Tongue (tissue), 1 donor: ENCODE measurements at regions not wholly inside any gene's neighbourhood (a gene's known extent, or its start where the extent isn't known, plus 50 kb on each side); places are given as distances from the start of the nearest gene placed in this dataset.
A peak's percentile ranks its signal among the peaks of the same experiment; 100 is the strongest.
"Not testable (repeated sequence)": the region's sequence is repeated elsewhere in the genome, so short reads cannot be mapped to it uniquely, and the experiment has no call there.

Source experiments
- DNase-seq: peaks from one replicate; pipeline ENCODE4 v3.0.0-alpha.2; 2015

DNA sequence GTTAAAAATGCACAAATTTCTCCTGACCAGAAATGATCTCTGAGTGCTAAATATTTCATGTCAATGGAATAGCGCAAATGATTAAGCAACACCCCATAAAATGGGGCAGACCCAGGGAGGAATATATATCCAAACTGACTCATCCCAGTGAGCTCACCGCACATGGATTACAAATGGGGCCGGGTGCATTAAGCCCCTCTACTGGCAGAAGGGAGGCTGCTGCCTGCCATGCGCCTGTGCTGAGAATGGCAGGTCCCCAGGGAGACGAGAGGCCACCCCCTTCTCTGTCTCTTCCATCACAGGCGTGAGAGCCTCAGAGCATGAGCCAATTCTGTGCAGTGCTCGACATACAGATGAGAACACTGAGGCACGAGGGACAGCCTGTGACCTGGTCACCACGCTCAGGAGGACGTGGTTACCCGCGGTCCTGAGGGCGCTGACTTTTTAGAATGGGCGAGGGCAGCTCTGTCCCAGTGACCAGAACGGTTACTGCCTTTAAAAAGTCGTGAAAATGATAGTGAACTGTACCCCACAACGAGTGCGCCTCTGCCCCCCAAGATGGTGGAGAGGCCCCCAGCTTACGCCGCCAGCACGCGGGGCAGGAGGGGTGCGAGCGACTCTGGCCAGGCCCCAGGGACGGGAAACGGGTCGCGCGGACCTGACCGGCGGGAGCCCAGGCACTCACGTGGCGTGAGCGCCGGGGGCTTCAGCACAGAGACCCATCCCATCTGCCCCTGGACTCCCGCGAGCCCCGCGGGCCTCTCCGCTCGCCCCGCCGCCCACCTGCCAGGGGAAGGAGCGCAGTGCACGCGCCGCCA, 130.2 kb upstream of the ALDH3B2 start:
- DNase-seq: peak; percentile 16

DNA sequence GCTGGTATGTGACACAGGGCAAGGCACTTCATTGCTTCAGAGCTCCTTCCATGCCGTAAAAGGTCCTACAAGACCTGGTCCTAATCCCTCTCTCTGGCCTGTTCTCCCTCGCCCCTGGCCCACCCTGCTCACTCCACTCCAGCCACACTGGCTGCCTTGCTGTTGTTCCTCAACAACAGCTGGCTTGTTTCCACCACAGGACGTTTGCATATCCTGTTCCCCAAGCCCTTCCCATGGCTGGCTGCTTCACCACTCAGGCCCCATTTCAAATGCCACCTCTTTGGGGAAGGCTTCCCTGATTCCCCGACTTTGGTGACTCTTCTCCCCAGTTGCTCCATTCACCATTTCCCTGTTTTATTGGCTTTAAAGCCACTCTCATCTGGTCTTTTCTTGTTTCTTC, 129.1 kb upstream of the ALDH3B2 start:
- not testable (repeated sequence) for DNase-seq

DNA sequence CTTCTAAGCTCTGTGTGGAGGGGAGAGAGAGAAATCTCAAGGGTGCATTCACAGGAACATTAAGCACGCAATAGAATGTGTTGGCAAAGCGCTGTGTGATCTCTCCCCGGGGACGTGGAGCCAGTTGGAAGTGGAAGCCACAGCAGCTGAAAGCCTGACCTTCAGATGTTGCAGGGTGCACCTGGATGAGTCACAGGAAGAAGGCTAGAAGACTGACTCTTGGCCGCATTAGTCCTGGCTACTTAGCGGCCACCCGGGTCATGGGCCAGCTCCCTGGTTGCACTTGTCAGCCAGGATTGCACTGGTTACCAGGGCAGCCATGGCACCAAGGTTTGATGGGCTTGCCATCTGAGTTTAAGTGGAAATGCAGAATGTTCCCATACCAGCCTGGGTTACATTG, 128.6 kb upstream of the ALDH3B2 start:
- DNase-seq: not testable (repeated sequence)

DNA sequence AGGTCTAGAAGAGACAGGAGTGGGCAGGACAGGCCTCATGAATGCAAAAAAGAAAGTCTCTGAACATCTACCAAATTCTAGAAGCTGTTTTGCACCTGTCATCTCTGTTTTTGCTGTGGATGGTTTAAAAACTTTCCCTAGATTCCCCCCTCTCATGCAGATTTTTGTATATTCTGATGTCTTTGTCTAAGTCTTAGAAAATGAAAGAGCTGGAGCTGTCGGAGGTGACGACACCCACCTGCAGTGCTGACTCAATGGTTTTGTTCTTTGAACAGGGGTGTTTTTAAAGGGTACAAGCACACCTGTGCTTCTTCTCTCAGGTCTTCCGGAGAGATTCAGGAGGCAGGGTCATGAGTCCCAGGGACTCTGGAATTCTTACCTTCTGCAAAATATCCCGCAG, 128.2 kb upstream of the ALDH3B2 start:
- DNase-seq: not testable (repeated sequence)

- DNase-seq: not testable (repeated sequence)
Observed at GRCh38 chr11:67801397-67801796, 127.0 kb upstream of the ALDH3B2 start.

DNA sequence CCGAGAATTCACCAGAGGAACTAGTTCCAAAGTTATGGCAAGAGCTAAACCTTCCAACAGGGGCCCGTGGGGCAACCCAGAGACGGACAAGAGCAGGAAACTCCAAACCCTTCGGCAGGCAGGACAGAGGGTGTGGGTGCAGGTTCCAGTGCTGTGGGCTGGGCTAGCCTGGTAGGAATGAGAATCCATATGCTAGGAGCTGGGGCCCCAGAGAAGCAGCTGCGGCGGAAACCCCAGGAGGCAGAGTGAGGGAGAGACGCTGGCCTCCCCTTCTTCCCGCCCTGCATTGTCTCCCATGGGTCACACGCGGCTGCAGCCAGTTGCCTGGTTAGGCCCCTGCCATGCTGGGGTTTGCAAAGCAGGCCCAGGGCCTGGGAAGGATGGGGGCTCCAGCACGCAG, 126.2 kb upstream of the ALDH3B2 start:
- not testable (repeated sequence) for DNase-seq

GRCh38 chr11:67799808-67800207, 125.4 kb upstream of the ALDH3B2 start:
- DNase-seq: not testable (repeated sequence)

- not testable (repeated sequence) for DNase-seq
Observed at GRCh38 chr11:67797726-67798521, 123.5 kb upstream of the ALDH3B2 start.

- DNase-seq: no peak
Observed at GRCh38 chr11:67795746-67796145, 121.3 kb upstream of the ALDH3B2 start.

DNA sequence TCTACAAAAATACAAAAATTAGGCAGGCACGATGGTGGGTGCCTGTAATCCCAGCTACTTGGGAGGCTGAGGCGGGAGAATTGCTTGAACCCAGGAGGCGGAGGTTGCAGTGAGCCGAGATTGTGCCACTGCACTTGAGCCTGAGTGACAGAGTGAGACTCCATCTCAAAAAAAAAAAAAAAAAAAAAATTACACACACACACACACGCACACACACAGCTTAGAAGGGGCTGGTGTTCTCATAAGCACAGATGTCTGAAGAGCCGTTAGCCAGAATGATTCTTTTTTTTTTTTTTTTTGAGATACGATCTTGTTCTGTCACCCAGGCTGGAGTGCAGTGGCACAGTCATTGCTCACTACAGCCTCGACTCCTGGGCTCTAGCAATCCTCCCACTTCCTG, 119.3 kb upstream of the ALDH3B2 start:
- not testable (repeated sequence) for DNase-seq

DNA sequence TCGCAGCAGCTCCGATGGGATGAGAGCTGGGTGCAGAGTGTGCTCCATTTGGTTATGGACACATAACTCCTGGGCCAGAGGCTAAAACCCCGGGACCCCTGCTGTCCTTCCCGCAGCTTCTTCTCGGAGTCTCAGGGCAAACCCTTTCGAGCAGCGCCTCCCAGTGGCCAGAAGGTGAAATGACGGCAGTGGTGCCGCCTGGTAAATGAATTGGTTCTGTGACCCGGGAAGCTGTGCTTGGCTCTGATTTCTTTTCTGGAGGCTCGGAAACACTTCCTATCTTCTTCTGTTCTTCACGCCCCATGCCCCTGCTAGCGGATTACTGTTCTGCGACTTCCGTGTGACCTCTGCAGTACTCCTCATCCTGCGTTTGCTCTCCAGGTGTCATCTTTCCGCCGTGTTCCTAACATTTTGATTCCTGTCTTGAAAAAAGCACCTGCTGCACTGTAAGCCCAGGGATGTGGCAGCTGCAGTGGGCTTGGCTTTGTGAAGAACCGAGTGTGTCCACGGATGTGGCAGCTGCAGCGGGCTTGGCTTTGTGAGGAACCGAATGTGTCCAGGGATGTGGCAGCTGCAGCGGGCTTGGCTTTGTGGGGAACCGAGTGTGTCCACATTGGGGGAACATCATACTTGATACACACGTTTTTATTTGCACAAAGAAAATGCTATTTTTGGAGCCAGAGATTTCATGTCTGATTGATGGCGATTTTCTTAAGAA, 118.0 kb upstream of the ALDH3B2 start:
- DNase-seq: peak; percentile 79

- DNase-seq: peak; percentile 16
Observed at GRCh38 chr11:67791598-67792170, 117.3 kb upstream of the ALDH3B2 start.

GRCh38 chr11:67788341-67788695, 113.9 kb upstream of the ALDH3B2 start:
- not testable (repeated sequence) for DNase-seq

GRCh38 chr11:67787681-67788340, 113.4 kb upstream of the ALDH3B2 start:
- not testable (repeated sequence) for DNase-seq

DNA sequence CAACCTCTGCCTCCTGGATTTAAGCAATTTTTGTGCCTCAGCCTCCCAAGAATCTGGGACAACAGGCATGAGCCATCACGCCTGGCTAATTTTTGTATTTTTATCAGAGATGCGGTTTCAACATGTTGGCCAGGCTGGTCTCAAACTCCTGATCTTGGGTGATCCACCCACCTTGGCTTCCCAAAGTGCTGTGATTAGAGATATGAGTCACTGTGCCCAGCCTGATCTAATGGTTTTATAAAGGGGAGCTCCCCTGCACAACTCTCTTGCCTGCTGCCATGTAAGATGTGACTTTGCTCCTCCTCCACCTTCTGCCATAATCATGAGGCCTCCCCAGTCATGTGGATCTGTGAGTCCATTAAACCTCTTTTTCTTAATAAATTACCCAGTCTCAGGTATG, 107.5 kb upstream of the ALDH3B2 start:
- DNase-seq: not testable (repeated sequence)

DNA sequence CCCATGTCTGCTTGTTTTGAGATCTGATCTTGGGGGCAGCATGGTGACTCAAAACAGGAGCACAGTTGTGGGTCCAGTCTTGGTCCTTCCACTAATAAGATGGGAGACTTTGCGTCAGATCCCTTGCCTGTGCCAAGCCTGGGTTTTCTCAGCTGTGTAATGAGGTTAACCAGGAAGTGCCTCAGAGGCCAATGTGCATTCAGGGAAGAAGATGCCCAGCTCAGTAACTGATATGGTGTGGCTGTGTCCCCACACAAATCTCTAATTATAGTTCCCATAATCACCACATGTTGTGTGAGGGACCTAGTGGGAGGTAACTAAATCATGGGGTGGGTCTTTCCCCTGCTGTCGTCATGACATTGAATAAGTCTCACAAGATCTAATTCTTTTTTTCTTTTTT, 107.1 kb upstream of the ALDH3B2 start:
- DNase-seq: not testable (repeated sequence)

DNA sequence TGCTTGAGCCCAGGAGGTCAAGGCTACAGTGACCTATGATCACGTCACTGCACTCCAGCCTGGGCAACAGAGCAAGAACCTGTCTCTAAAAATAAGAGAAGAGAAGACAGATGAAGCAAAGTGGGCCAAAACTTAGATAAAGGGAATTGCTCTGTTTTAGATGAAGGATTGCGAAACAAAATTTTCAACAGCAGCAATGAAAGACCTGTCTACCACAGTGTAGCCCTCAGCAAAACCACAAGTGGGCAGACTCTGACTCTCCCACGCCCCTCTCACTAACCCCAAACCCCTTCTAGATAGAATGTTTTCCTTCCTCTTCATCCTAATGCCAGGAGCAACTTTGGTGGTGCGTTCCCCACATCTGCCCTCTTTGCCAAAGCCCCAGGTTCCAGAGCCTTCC, 105.6 kb upstream of the ALDH3B2 start:
- DNase-seq: no peak

DNA sequence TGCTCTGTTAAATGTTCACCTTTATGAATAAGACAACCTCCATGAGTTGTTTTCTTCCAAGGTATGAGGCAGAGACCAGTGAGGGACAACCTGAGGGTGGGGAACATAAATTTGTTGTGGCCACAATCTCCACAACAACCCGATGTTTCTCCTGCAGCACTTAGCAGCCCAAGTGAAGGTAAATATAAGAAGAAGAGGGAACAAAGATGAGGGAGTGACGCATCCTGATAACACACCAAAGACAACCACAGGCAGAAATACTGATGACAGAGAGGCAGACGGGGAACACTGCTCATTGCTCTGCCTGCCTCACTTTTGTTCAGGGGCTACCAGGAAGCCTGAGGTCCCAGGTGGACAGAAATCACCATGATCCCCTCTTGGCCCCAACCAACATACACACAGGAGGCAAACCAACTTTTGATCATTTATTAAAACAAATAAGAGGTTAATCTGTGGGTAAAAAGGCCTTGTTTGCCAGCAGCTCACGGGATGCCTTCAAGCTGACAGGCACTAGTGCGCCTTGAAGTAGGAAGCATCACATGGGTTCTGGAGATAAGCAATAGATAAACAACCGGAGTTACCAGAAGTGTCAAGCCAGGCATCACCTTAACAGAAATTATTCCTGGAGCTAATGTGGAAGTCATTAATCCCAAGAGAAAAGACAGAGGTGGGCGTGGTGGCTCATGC, 104.9 kb upstream of the ALDH3B2 start:
- DNase-seq: not testable (repeated sequence)

- DNase-seq: peak; percentile 60
Observed at GRCh38 chr11:67776852-67777520, 102.6 kb upstream of the ALDH3B2 start.

- DNase-seq: not testable (repeated sequence)
Observed at GRCh38 chr11:67774175-67774574, 99.8 kb upstream of the ALDH3B2 start.
